A549 (cell line): ENCODE measurements at regions not wholly inside any gene's neighbourhood (a gene's known extent, or its start where the extent isn't known, plus 50 kb on each side); places are given as distances from the start of the nearest gene placed in this dataset.
A peak's percentile ranks its signal among the peaks of the same experiment; 100 is the strongest.

Source experiments
- ATAC-seq, 2 experiments: fragments of 200-7000 bp in 1 of 2; fragments of >200 bp in 1 of 2; cut with Nextera tagmentation in 1 of 2; cut with Tn5 transposase in 1 of 2; 3 replicates each; pipeline versions ENCODE4 v1.8.0 to v1.9.1; 2018 to 2020; ENCODE audit warnings: mild to moderate bottlenecking in 1 of 2, moderate library complexity in 1 of 2
- CTCF ChIA-PET: fragments of 300-600 bp; sonication (Branson Sonifier 250); formaldehyde crosslinking; extraction: SDS; loops from one replicate; lab custom pipeline; 2021; ENCODE audit warnings: antibody characterized with exemption, inconsistent platforms; lab: Yijun Ruan, JAX
- POLR2A ChIA-PET: fragments of 350-600 bp; formaldehyde crosslinking; extraction: SDS; loops from one replicate; lab custom pipeline; 2021; ENCODE audit warnings: antibody characterized with exemption, inconsistent platforms; lab: Yijun Ruan, JAX
- DNase-seq, 2 experiments: peaks; one replicate each; pipeline versions ENCODE4 v3.0.0 to v3.0.0-alpha.2; 2011 to 2016; ENCODE audit warnings: low read depth in 1 of 2, low spot score in 1 of 2
- FAIRE-seq: peaks from 2 replicates; lab custom pipeline; 2011; peaks lifted over from hg19 to GRCh38; lab: Jason Lieb, UNC
- H3K27ac ChIP-seq, 2 experiments: fragments of >200 bp; sonication (Bioruptor Twin); formaldehyde crosslinking; 3 replicates each; pipeline ENCODE4 v1.5.1; 2016 to 2017
- H3K4me1 ChIP-seq: fragments of >200 bp; sonication (Bioruptor Twin); formaldehyde crosslinking; 3 replicates; pipeline ENCODE4 v1.6.1; 2016
- H3K4me2 ChIP-seq: fragments of >200 bp; sonication (Bioruptor Twin); formaldehyde crosslinking; 3 replicates; pipeline ENCODE4 v1.6.1; 2016
- H3K4me3 ChIP-seq: fragments of >200 bp; sonication (Bioruptor Twin); formaldehyde crosslinking; 3 replicates; pipeline ENCODE4 v1.5.1; 2016
- H3K9me3 ChIP-seq: fragments of >200 bp; sonication (Bioruptor Twin); formaldehyde crosslinking; 3 replicates; pipeline ENCODE4 v1.6.1; 2016
- CTCF ChIP-seq: fragments of >200 bp; sonication (Bioruptor Twin); formaldehyde crosslinking; IDR thresholded peaks from 3 replicates; pipeline ENCODE4 v1.5.1; 2016
- EHF ChIP-seq: fragments of 250-450 bp; sonication (Bioruptor Pico); IDR thresholded peaks from 2 replicates; pipeline ENCODE4 v1.5.0; 2020; ENCODE audit warnings: mild to moderate bottlenecking
- EHMT2 ChIP-seq: fragments of 200-600 bp; sonication (generic); IDR thresholded peaks from 2 replicates; pipeline ENCODE4 v1.6.1; 2016; ENCODE audit warnings: antibody characterized with exemption, low read depth, mild to moderate bottlenecking, moderate library complexity
- FOSB ChIP-seq: fragments of 250-450 bp; sonication (Bioruptor Pico); IDR thresholded peaks from 2 replicates; pipeline ENCODE4 v1.5.0; 2020; ENCODE audit warnings: mild to moderate bottlenecking, moderate library complexity
- FOXS1 ChIP-seq: fragments of 250-450 bp; sonication (Bioruptor Pico); IDR thresholded peaks from 2 replicates; pipeline ENCODE4 v1.5.0; 2020; ENCODE audit warnings: mild to moderate bottlenecking, moderate library complexity
- HEYL ChIP-seq: fragments of 250-450 bp; sonication (Bioruptor Pico); IDR thresholded peaks from 2 replicates; pipeline ENCODE4 v1.8.0; 2021; ENCODE audit warnings: mild to moderate bottlenecking, moderate library complexity
- HOXB13 ChIP-seq: fragments of 250-450 bp; sonication (Bioruptor Pico); IDR thresholded peaks from 2 replicates; pipeline ENCODE4 v1.5.0; 2020; ENCODE audit warnings: low read depth, mild to moderate bottlenecking, moderate library complexity
- HOXB5 ChIP-seq: fragments of 250-450 bp; sonication (Bioruptor Pico); IDR thresholded peaks from 2 replicates; pipeline ENCODE4 v1.5.0; 2020; ENCODE audit warnings: mild to moderate bottlenecking, moderate library complexity
- MAFK ChIP-seq: fragments of 450-650 bp; IDR thresholded peaks from 2 replicates; pipeline ENCODE4 v1.6.1; 2014; ENCODE audit not compliant: partially characterized antibody
- MYC ChIP-seq: IDR thresholded peaks from 2 replicates; pipeline ENCODE4 v1.6.1; 2012; ENCODE audit warnings: mild to moderate bottlenecking, inconsistent platforms, low read length, improper control_type of control experiment, borderline replicate concordance
- NFE2L2 ChIP-seq: fragments of 150-350 bp; conservative IDR thresholded peaks from 2 replicates; pipeline ENCODE4 v1.6.1; 2014; ENCODE audit warnings: low read length
- POLR2AphosphoS2 ChIP-seq: conservative IDR thresholded peaks from 2 replicates; pipeline ENCODE4 v1.6.1; 2012; ENCODE audit warnings: low read length, improper control_type of control experiment, inconsistent platforms
- RAD21 ChIP-seq, 2 experiments: fragments of >200 bp in 1 of 2; sonication (Bioruptor Twin) in 1 of 2; formaldehyde crosslinking in 1 of 2; IDR thresholded peaks in 1 of 2; conservative IDR thresholded peaks in 1 of 2; 2 replicates in 1 of 2; 3 replicates in 1 of 2; pipeline ENCODE4 v1.6.1; 2012 to 2018; ENCODE audit warnings: inconsistent platforms in 1 of 2
- RFX5 ChIP-seq: fragments of 450-650 bp; IDR thresholded peaks from 2 replicates; pipeline ENCODE4 v1.7.1; 2014; ENCODE audit warnings: antibody characterized with exemption, mild to moderate bottlenecking, moderate library complexity
- TFCP2L1 ChIP-seq: fragments of 250-450 bp; sonication (Bioruptor Pico); IDR thresholded peaks from 2 replicates; pipeline ENCODE4 v1.5.0; 2021; ENCODE audit warnings: mild to moderate bottlenecking
- TP53 ChIP-seq: fragments of 250-450 bp; sonication (Bioruptor Pico); IDR thresholded peaks from 2 replicates; pipeline ENCODE4 v1.5.0; 2021; ENCODE audit warnings: mild to moderate bottlenecking, moderate library complexity
- ZC3H11A ChIP-seq: fragments of 450-650 bp; IDR thresholded peaks from 2 replicates; pipeline ENCODE4 v1.6.1; 2014; ENCODE audit warnings: antibody characterized with exemption, mild to moderate bottlenecking
- ZFP36 ChIP-seq: fragments of 450-650 bp; IDR thresholded peaks from 2 replicates; pipeline ENCODE4 v1.6.1; 2014; ENCODE audit warnings: borderline replicate concordance; ENCODE audit not compliant: partially characterized antibody
- WGBS: methylation state at CpG from one replicate; pipeline ENCODE4 v1.1.6; 2017; ENCODE audit errors: missing lambda C conversion rate; 5-methylcytosine and 5-hydroxymethylcytosine counted together
- TF ChIP-seq, protein P1 (sequence below): fragments of 200-600 bp; sonication (generic); IDR thresholded peaks from 2 replicates; pipeline ENCODE4 v1.6.1; 2016; ENCODE audit warnings: antibody characterized with exemption, mild to moderate bottlenecking, moderate library complexity
- TF ChIP-seq, protein P2 (sequence below): fragments of 450-650 bp; IDR thresholded peaks from 2 replicates; pipeline ENCODE4 v1.6.1; 2014; ENCODE audit warnings: antibody characterized with exemption

DNA sequence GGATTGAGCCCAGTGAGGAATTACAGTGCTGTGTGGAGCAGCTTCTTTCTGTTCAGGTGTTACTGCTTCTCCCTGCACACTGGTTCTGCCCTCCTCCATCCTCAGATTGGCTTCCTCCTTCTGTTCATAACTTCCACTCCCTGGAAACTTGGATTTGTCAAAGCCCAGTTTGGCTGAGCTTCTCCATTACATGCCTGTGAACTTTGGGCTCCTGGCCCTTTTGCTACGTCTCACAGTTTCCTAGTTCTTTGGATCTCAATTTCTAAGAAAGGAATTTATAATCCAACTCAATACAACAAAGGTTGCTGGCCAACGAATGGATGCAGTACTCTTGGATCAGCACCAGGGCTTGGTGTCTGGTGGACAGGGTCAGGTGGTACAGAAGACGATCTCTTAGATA lies 318.1 kb downstream of the RPS24 start:
- H3K4me2 ChIP-seq = no peak overlapping the region
- TF ChIP-seq FOXS1 (CRISPR knock-in tag) (no peak), RFX5 (no peak), ZFP36 (no peak), CTCF (no peak), ZC3H11A (no peak), POLR2AphosphoS2 (no peak)
- TF ChIP-seq, all 56 proteins: peak for 0
- FAIRE-seq (no peak), ATAC-seq (no peak), DNase-seq (no peak)
- H3K27ac ChIP-seq = no peak overlapping the region
- H3K4me3 ChIP-seq = no peak overlapping the region
- ChIA-PET CTCF (interaction anchor here (1.2 to 1.4 kb wide), 2 partner anchors 10 to 22 kb away, joined by 3 read pairs; no protein-coding TSS in a partner anchor), POLR2A (no interaction called here)
- 37% methylated on average over 3 of the region's 3 CpGs for WGBS
- H3K4me1 ChIP-seq = no peaks in the 10 kb centered on the region
- H3K9me3 ChIP-seq = no peaks in the 10 kb centered on the region

- no peak for FAIRE-seq
- no peak for ATAC-seq
- TF ChIP-seq RAD21 (conservative IDR thresholded peaks at IDR 0.05 in 1 of 2, IDR thresholded peaks at IDR 0.05 in 1 of 2) (0 out of 5 replicates have a peak, but pooled peaks of 1 of the 2 experiments have one; percentile 2), HEYL (no peak)
- TF ChIP-seq, protein P1, sequence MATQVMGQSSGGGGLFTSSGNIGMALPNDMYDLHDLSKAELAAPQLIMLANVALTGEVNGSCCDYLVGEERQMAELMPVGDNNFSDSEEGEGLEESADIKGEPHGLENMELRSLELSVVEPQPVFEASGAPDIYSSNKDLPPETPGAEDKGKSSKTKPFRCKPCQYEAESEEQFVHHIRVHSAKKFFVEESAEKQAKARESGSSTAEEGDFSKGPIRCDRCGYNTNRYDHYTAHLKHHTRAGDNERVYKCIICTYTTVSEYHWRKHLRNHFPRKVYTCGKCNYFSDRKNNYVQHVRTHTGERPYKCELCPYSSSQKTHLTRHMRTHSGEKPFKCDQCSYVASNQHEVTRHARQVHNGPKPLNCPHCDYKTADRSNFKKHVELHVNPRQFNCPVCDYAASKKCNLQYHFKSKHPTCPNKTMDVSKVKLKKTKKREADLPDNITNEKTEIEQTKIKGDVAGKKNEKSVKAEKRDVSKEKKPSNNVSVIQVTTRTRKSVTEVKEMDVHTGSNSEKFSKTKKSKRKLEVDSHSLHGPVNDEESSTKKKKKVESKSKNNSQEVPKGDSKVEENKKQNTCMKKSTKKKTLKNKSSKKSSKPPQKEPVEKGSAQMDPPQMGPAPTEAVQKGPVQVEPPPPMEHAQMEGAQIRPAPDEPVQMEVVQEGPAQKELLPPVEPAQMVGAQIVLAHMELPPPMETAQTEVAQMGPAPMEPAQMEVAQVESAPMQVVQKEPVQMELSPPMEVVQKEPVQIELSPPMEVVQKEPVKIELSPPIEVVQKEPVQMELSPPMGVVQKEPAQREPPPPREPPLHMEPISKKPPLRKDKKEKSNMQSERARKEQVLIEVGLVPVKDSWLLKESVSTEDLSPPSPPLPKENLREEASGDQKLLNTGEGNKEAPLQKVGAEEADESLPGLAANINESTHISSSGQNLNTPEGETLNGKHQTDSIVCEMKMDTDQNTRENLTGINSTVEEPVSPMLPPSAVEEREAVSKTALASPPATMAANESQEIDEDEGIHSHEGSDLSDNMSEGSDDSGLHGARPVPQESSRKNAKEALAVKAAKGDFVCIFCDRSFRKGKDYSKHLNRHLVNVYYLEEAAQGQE = no peak
- H3K4me2 ChIP-seq = no peak overlapping the region
- ChIA-PET CTCF (interaction anchor here (1.2 to 1.7 kb wide), 2 partner anchors 18 to 70 kb away, joined by 3 read pairs; no protein-coding TSS in a partner anchor), POLR2A (no interaction called here)
- no peaks in the 10 kb centered on the region for H3K9me3 ChIP-seq
- H3K4me1 ChIP-seq = no peaks in the 10 kb centered on the region
- no peak overlapping the region for H3K27ac ChIP-seq
- DNase-seq = no peak
- no peak overlapping the region for H3K4me3 ChIP-seq
- 57% methylated on average over 3 of the region's 3 CpGs for WGBS
Measured at GRCh38 chr10:78353636-78354035, 320.0 kb downstream of the RPS24 start.

GRCh38 chr10:78354101-78354500 lies 320.4 kb downstream of the RPS24 start:
- Histone ChIP-seq H3K9me3 (no peaks in the 10 kb centered on the region), H3K4me2 (no peak overlapping the region), H3K4me1 (no peaks in the 10 kb centered on the region), H3K4me3 (no peak overlapping the region), H3K27ac (no peak overlapping the region)
- CTCF ChIA-PET = interaction anchor here (1.7 kb wide), 1 partner anchor 18 kb away, joined by 3 read pairs; no protein-coding TSS in a partner anchor
- WGBS = 70% methylated on average over 7 of the region's 7 CpGs
- DNase-seq = no peak
- no peak for ATAC-seq
- no peak for FAIRE-seq
- no peak for TF ChIP-seq EHF
- TF ChIP-seq HOXB5 (CRISPR knock-in tag) = no peak
- no peak for TF ChIP-seq FOSB (CRISPR knock-in tag)
- no peak for TF ChIP-seq HOXB13
- TF ChIP-seq MYC = no peak
- TF ChIP-seq TFCP2L1 (CRISPR knock-in tag) = no peak
- no peak for TF ChIP-seq NFE2L2
- no peak for TF ChIP-seq MAFK
- TF ChIP-seq TP53 (CRISPR knock-in tag) = no peak
- TF ChIP-seq, protein P2, sequence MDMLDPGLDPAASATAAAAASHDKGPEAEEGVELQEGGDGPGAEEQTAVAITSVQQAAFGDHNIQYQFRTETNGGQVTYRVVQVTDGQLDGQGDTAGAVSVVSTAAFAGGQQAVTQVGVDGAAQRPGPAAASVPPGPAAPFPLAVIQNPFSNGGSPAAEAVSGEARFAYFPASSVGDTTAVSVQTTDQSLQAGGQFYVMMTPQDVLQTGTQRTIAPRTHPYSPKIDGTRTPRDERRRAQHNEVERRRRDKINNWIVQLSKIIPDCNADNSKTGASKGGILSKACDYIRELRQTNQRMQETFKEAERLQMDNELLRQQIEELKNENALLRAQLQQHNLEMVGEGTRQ = no peak
- no peak for TF ChIP-seq EHMT2
- no peak for TF ChIP-seq HEYL
- POLR2A ChIA-PET = no interaction called here
